ENCODE measurements at regions not wholly inside any gene's neighbourhood (a gene's known extent, or its start where the extent isn't known, plus 50 kb on each side); places are given as distances from the start of the nearest gene placed in this dataset.

- Histone ChIP-seq H3K9ac (ENCODE audit: low read depth in 1 of 2, low read length in 2 of 2) (no peak overlapping the region), H3K9me3 (ENCODE audit: control insufficient read depth in 4 of 4, low read length in 3 of 4) (no peaks in the 10 kb centered on the region), H3K4me1 (ENCODE audit: control insufficient read depth in 4 of 4, insufficient read depth in 4 of 4, low read length in 3 of 4) (peaks cover 0 to 4% (median 3%) of the 10 kb centered on the region in 4 donors), H3K27me3 (ENCODE audit: control insufficient read depth in 4 of 4, insufficient read depth in 4 of 4, low read length in 3 of 4) (no peaks in the 10 kb centered on the region), H3K27ac (ENCODE audit: low read depth in 1 of 2, low read length in 2 of 2) (no peak overlapping the region), H3K4me3 (ENCODE audit: low read depth in 1 of 3, low read length in 3 of 3) (peak overlapping the region in 1 of 3 donors; percentile 20), H3K36me3 (ENCODE audit: control insufficient read depth in 4 of 4, insufficient read depth in 3 of 4, low read depth in 1 of 4, low read length in 3 of 4) (no peaks in the 10 kb centered on the region)
- TF ChIP-seq TAF1 (conservative IDR thresholded peaks at IDR 0.05): no peak
- no peak for TF ChIP-seq REST (IDR thresholded peaks at IDR 0.05)
- TF ChIP-seq YY1 (IDR thresholded peaks at IDR 0.05): peak; percentile 24
- peak; percentile 64 for TF ChIP-seq CTCF (IDR thresholded peaks at IDR 0.05; ENCODE audit: low read depth, low read length, missing input control)
- no peak for TF ChIP-seq GABPA (IDR thresholded peaks at IDR 0.05 in 1 of 2, conservative IDR thresholded peaks at IDR 0.05 in 1 of 2)
- TF ChIP-seq HNF4G (IDR thresholded peaks at IDR 0.05): peak; percentile 22
- peak; percentile 82 to 84 for TF ChIP-seq RAD21 (IDR thresholded peaks at IDR 0.05)
- peak; percentile 46 to 51 for TF ChIP-seq HNF4A (conservative IDR thresholded peaks at IDR 0.05)
- WGBS: 19% methylated on average over 11 of the region's 11 CpGs
- DNase-seq (ENCODE audit: low spot score): no peak
These were observed 248.1 kb downstream of the C4orf33 start for GRCh38 chr4:129344058-129344457.

GRCh38 chr4:129345609-129346008 is 249.7 kb downstream of the C4orf33 start:
- H3K4me3 ChIP-seq (ENCODE audit: low read depth in 1 of 3, low read length in 3 of 3): no peak overlapping the region
- H3K9ac ChIP-seq (ENCODE audit: low read depth in 1 of 2, low read length in 2 of 2): no peak overlapping the region
- no peak for TF ChIP-seq SP1 (IDR thresholded peaks at IDR 0.05)
- TF ChIP-seq NR2F2 (IDR thresholded peaks at IDR 0.05): no peak
- TF ChIP-seq RXRA (IDR thresholded peaks at IDR 0.05): no peak
- no peak for TF ChIP-seq YY1 (IDR thresholded peaks at IDR 0.05)
- no peak for TF ChIP-seq FOXA2 (IDR thresholded peaks at IDR 0.05)
- no peak for TF ChIP-seq GABPA (IDR thresholded peaks at IDR 0.05 in 1 of 2, conservative IDR thresholded peaks at IDR 0.05 in 1 of 2)
- TF ChIP-seq RAD21 (IDR thresholded peaks at IDR 0.05): no peak
- no peak for TF ChIP-seq JUND (IDR thresholded peaks at IDR 0.05)
- no peak for TF ChIP-seq EGR1 (IDR thresholded peaks at IDR 0.05; ENCODE audit: low read depth in 2 of 2)
- TF ChIP-seq HNF4G (IDR thresholded peaks at IDR 0.05): no peak
- no peak for TF ChIP-seq TAF1 (conservative IDR thresholded peaks at IDR 0.05)
- TF ChIP-seq MAX (IDR thresholded peaks at IDR 0.05): no peak
- no peak for TF ChIP-seq ATF3 (IDR thresholded peaks at IDR 0.05)
- no peak for TF ChIP-seq ZBTB33 (IDR thresholded peaks at IDR 0.05)
- no peak for TF ChIP-seq REST (IDR thresholded peaks at IDR 0.05)
- no peak for TF ChIP-seq FOXA1 (IDR thresholded peaks at IDR 0.05)
- TF ChIP-seq HNF4A (conservative IDR thresholded peaks at IDR 0.05): no peak
- no peak for TF ChIP-seq CTCF (IDR thresholded peaks at IDR 0.05; ENCODE audit: low read depth, low read length, missing input control)
- H3K36me3 ChIP-seq (ENCODE audit: control insufficient read depth in 4 of 4, insufficient read depth in 3 of 4, low read depth in 1 of 4, low read length in 3 of 4): no peaks in the 10 kb centered on the region
- H3K4me1 ChIP-seq (ENCODE audit: control insufficient read depth in 4 of 4, insufficient read depth in 4 of 4, low read length in 3 of 4): peaks cover 0 to 4% (median 3%) of the 10 kb centered on the region in 4 donors
- H3K27me3 ChIP-seq (ENCODE audit: control insufficient read depth in 4 of 4, insufficient read depth in 4 of 4, low read length in 3 of 4): no peaks in the 10 kb centered on the region
- H3K9me3 ChIP-seq (ENCODE audit: control insufficient read depth in 4 of 4, low read length in 3 of 4): no peaks in the 10 kb centered on the region
- no peak for DNase-seq (ENCODE audit: low spot score)
- no peak overlapping the region for H3K27ac ChIP-seq (ENCODE audit: low read depth in 1 of 2, low read length in 2 of 2)
- WGBS: 91% methylated on average over 4 of the region's 4 CpGs
